GM10266 (cell line): ENCODE measurements at regions not wholly inside any gene's neighbourhood (a gene's known extent, or its start where the extent isn't known, plus 50 kb on each side); places are given as distances from the start of the nearest gene placed in this dataset.

Experiments used
- DNase-seq: peaks from one replicate; pipeline ENCODE4 v3.0.0; 2012; ENCODE audit errors: extremely low spot score
- CTCF ChIP-seq: IDR thresholded peaks from 2 replicates; pipeline ENCODE4 v1.5.1; 2012; ENCODE audit warnings: mild to moderate bottlenecking, low read depth; ENCODE audit not compliant: control insufficient read depth, insufficient read depth; ENCODE audit errors: missing control alignments

GRCh38 chr10:110423650-110424049 lies 74.1 kb upstream of the DUSP5 start:
- DNase-seq = no peak
- TF ChIP-seq CTCF = no peak

DNA sequence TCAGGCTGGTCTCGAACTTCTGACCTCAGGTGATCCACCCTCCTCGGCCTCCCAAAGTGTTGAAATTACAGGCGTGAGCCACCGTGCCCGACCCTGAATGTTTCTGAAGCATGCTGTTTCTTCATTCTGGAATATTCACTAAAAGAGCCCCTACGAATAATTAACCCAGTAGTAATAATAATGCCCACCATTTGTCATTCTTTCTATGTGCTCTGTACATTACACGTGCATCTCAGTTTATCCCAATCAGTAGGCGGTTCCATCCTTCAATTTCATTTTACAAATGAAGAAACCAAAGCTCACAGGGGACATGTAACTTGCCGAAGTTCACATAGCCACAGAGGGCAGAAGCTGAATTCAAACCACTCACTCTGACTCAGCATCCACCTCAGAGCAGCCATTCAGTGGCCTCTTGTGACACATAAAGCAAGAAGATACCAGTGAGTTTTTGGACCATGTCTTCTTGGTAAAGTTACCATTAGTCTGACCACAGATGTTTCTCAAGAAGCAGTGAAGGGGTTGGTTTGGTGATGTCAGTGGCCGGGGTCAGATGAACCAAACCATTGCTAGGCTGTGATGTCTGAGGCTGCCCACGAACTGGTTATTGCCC lies 71.9 kb upstream of the DUSP5 start:
- DNase-seq = peak; percentile 68
- TF ChIP-seq CTCF = no peak

DNA sequence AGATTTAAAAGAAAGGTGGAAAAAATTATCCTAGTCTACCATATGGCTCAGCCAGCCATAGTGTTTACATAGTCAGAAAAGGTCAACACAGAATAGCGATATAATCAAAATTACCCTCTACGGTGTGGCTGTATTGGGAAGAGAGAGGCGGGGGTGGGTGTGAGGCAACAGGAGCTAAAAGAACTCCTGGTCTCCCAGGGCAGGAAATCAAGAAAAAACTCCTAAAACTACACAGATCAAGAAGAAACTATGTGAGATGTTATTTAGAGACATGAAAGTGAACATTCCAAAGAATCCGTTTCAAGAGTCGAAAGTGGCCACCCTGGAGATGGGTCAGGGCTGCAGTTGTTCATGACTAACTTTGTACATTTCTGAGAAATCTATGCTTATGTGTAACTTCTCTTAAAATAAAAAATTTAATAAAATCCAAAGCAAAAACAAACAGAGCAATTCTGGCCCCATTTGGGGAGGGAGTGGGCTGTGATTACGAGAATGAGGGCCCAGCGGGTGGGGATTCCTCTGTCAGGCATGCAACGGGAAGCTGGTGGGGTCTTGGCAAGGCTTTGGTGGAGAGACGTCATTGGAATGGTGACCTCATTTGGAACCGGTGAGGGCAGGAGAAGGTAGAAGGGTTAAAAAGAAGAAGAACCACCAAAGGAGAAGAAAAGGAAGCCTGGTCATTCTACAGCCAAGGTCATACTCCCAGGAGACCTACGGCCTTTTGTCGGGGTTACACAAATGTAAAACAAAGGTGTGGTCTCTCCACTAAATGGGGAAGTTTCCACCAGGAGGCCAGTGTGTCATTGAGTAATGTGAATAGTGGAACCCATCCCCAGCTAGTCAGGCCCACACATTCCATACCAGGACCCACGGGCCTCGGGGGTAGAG lies 71.2 kb upstream of the DUSP5 start:
- no peak for TF ChIP-seq CTCF
- DNase-seq = no peak

DNA sequence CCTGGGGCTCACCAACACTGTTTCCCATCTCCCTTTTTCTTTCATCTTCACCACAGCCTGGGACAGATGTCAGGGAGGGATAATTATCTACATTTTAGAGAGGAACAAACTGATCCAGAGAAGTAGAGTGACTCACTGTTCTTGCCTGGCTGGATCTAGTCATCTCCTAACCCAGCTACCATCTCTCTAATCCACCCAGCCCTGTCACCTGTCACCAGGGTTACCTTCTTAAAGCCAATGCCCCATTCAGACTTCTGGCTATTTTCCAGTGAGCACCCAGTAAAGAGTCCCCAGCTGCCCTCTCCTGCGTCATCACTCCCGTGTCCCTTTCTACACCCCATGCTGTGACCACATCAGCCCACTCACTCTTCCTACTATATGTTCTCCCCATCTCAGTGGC lies 68.4 kb upstream of the DUSP5 start:
- no peak for DNase-seq
- no peak for TF ChIP-seq CTCF

DNA sequence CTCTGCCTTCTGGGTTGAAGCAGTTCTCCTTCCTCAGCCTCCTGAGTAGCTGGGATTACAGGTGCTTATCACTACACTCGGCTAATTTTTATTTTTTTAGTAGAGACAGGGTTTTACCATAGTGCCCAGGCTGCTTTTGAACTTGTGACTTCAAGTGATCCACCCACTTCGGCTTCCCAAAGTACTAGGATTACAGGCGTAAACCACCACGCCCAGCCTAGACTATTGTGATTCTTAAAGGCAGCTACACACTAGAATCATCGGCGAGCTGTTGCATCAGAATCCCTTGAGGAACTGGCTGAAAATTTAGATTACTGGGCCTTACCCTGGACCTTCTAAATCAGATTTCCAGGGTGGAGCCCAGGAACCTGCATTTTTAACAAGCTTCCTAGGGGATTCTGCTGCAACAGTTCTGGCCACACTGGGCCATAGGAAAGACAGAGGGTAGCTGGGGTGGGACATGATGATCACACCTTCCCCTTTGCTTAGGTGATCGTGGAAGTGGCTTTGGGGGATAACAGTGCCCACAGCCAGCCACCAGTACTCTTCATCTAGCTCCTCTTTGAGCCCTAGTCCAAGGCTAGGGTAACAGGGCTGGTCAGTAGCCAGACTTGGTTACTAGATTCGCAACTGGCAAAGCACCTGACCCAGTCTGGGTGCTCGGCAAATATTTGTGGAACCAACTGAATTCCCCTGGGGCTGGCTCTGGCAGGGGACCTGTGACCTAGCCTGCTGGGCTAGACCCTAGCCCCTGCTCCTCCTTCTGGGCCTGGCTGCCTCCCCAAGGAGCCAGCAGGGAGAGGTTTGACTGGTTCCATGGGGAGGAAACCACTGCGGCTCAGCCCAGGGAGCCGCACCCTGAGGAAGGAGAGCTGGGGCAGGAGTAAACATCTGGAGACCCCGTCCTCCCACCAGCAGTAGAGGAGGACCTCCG lies 67.1 kb upstream of the DUSP5 start:
- DNase-seq = no peak
- no peak for TF ChIP-seq CTCF

- DNase-seq = no peak
These were observed 66.0 kb upstream of the DUSP5 start for GRCh38 chr10:110431659-110432058.

More at GRCh38 chr10:110431659-110432058, 66.0 kb upstream of the DUSP5 start:
- no peak for TF ChIP-seq CTCF
